T-helper 17 cell (primary cell): ENCODE measurements at regions not wholly inside any gene's neighbourhood (a gene's known extent, or its start where the extent isn't known, plus 50 kb on each side); places are given as distances from the start of the nearest gene placed in this dataset.
"Not testable (repeated sequence)": the region's sequence is repeated elsewhere in the genome, so short reads cannot be mapped to it uniquely, and the experiment has no call there.

ENCODE experiments used
- ATAC-seq: fragments of 150-1000 bp; cut with Tn5 transposase; 2 replicates; pipeline ENCODE4 v1.10.0; 2021; ENCODE audit warnings: mild to moderate bottlenecking, moderate library complexity
- DNase-seq, 3 donors: peaks; one replicate each; pipeline versions ENCODE4 v3.0.0 to v3.0.0-alpha.2; 2020 to 2021
- H3K9me3 ChIP-seq: one replicate; pipeline ENCODE4 v1.7.0; 2013; ENCODE audit warnings: low read length, mild to moderate bottlenecking; ENCODE audit not compliant: control insufficient read depth, poor library complexity, severe bottlenecking
- H3K27ac Mint-ChIP-seq: one replicate; pipeline ENCODE4 v1.8.0; 2022; ENCODE audit warnings: mild to moderate bottlenecking, moderate library complexity, mixed read lengths
- H3K27me3 Mint-ChIP-seq: one replicate; pipeline ENCODE4 v1.8.0; 2022; ENCODE audit warnings: mixed read lengths
- H3K36me3 Mint-ChIP-seq: one replicate; pipeline ENCODE4 v1.8.0; 2022; ENCODE audit warnings: low read depth, mixed read lengths
- H3K4me1 Mint-ChIP-seq: one replicate; pipeline ENCODE4 v1.8.0; 2022; ENCODE audit warnings: mild to moderate bottlenecking, mixed read lengths
- H3K4me3 Mint-ChIP-seq: one replicate; pipeline ENCODE4 v1.8.0; 2022; ENCODE audit warnings: mild to moderate bottlenecking, moderate library complexity, mixed read lengths

DNA sequence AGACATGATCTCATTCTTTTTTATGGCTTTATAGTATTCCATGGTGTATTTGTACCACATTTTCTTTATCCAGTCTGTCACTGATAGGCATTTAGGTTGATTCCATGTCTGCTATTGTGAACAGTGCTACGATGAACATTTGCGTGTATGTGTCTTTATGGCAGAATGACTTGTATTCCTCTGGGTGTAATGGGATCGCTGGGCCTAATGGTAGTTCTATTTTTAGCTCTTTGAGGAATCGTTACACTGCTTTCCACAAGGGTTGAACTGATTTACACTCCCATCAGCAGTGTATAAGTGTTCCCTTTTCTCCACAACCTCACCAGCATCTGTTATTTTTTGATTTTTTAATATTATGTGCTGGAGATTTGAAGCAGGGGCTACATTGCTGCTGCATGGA, 102.8 kb upstream of the PMEPA1 start:
- H3K36me3 Mint-ChIP-seq, H3K4me1 Mint-ChIP-seq, H3K9me3 ChIP-seq, H3K27ac Mint-ChIP-seq, ATAC-seq, DNase-seq, H3K4me3 Mint-ChIP-seq: not testable (repeated sequence)
- peaks cover 15% of the 10 kb centered on the region for H3K27me3 Mint-ChIP-seq

DNA sequence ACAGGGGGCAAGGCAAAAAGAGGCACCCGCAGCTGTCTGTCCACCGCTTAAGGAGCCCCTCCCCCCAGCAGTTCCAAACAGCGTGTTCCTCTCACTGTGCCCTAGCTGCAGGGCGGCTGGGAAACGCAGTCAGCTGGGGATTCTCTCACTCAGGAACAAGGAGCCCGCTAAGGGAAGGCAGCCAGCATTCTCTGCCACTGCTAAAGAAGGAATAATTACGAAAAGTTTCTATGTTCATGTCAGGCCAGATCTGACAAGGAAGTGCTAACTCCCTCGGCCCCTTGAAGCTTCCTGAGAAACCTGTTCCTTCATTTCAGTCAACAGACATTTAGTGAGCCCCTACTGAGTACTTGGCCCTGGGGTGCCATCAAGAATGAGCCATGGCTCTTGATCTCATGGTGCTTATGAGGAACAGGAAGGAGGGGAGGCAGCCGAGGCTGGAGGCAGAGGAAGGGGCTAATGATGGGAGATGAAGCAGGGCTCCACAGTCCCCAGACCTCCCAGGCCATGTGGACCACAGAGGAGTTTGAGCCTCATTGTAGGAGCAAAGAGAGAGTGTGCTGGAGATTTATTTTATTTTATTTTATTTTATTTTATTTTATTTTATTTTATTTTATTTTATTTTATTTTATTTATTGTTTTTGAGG, 101.7 kb upstream of the PMEPA1 start:
- peaks cover 24% of the 10 kb centered on the region for H3K27me3 Mint-ChIP-seq
- ATAC-seq (no peak), DNase-seq (no peak)
- H3K27ac Mint-ChIP-seq = no peak overlapping the region
- H3K4me3 Mint-ChIP-seq = no peak overlapping the region
- H3K9me3 ChIP-seq = no peaks in the 10 kb centered on the region
- H3K36me3 Mint-ChIP-seq = no peaks in the 10 kb centered on the region
- H3K4me1 Mint-ChIP-seq = peaks cover 1% of the 10 kb centered on the region

- H3K9me3 ChIP-seq = no peaks in the 10 kb centered on the region
- H3K27me3 Mint-ChIP-seq = peaks cover 26% of the 10 kb centered on the region
- H3K36me3 Mint-ChIP-seq = no peaks in the 10 kb centered on the region
- ATAC-seq = no peak
- no peak overlapping the region for H3K4me3 Mint-ChIP-seq
- no peak overlapping the region for H3K27ac Mint-ChIP-seq
- DNase-seq = no peak
- H3K4me1 Mint-ChIP-seq = peaks cover 2% of the 10 kb centered on the region
Observed at GRCh38 chr20:57810511-57811373, 100.9 kb upstream of the PMEPA1 start.

- peaks cover 2% of the 10 kb centered on the region for H3K4me1 Mint-ChIP-seq
- H3K9me3 ChIP-seq = no peaks in the 10 kb centered on the region
- H3K27ac Mint-ChIP-seq = no peak overlapping the region
- DNase-seq = no peak
- no peaks in the 10 kb centered on the region for H3K36me3 Mint-ChIP-seq
- no peak overlapping the region for H3K4me3 Mint-ChIP-seq
- peaks cover 35% of the 10 kb centered on the region for H3K27me3 Mint-ChIP-seq
- no peak for ATAC-seq
Observed at GRCh38 chr20:57809661-57810172, 99.9 kb upstream of the PMEPA1 start.

- peaks cover 2% of the 10 kb centered on the region for H3K4me1 Mint-ChIP-seq
- ATAC-seq = no peak
- H3K4me3 Mint-ChIP-seq = no peak overlapping the region
- no peak for DNase-seq
- no peak overlapping the region for H3K27ac Mint-ChIP-seq
- peaks cover 39% of the 10 kb centered on the region for H3K27me3 Mint-ChIP-seq
- no peaks in the 10 kb centered on the region for H3K9me3 ChIP-seq
- no peaks in the 10 kb centered on the region for H3K36me3 Mint-ChIP-seq
Observed at GRCh38 chr20:57809149-57809548, 99.3 kb upstream of the PMEPA1 start.

- no peak overlapping the region for H3K4me3 Mint-ChIP-seq
Observed at GRCh38 chr20:57808264-57809070, 98.7 kb upstream of the PMEPA1 start.

DNA sequence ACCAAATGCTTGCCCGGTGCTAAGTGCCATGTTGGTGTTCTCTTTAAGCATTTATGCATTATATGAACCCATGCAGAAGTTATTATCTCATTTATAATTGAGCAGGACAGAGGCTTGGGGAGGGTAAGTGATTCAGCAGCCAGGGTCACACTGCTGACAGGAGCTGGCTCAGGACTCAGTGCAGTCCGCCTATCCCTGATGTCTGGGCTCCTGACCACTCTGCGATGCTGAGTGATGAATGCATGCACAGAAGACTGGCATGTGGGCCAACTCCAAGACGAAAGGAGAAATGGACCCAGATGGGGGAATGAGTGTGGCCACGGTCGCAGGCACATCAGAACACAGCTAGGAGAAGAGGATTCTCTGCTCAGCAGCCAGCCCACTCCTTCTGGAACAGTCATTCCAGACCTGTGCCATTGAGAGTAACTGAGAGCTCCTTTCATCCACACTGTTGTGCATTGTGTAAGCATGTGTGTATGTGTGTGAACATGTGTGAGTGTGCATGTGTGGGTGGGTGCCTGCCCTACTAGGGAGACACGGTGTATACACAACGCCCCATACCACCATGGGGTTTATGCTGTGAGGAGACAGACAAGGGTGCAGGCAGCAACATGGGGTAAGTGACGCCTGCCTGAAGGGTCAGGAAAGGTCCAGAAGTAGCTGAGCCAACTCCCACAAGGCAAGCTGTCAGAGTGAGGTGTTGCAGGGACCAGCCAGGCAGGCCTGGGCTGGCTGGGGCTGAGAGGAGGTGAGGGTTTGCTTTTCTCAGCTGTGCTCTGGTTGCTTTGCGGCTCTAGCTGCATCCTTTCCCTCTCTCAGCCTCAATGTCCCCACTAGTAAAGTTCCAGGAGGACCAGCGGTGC, 97.8 kb upstream of the PMEPA1 start:
- H3K9me3 ChIP-seq = no peaks in the 10 kb centered on the region
- H3K27ac Mint-ChIP-seq = no peak overlapping the region
- no peak overlapping the region for H3K4me3 Mint-ChIP-seq
- DNase-seq (no peak), ATAC-seq (no peak)
- peaks cover 2% of the 10 kb centered on the region for H3K4me1 Mint-ChIP-seq
- peaks cover 39% of the 10 kb centered on the region for H3K27me3 Mint-ChIP-seq
- H3K36me3 Mint-ChIP-seq = no peaks in the 10 kb centered on the region

More at GRCh38 chr20:57808264-57809070, 98.7 kb upstream of the PMEPA1 start:
- DNase-seq = no peak
- no peaks in the 10 kb centered on the region for H3K9me3 ChIP-seq
- no peak overlapping the region for H3K27ac Mint-ChIP-seq
- H3K27me3 Mint-ChIP-seq = peaks cover 46% of the 10 kb centered on the region
- peaks cover 2% of the 10 kb centered on the region for H3K4me1 Mint-ChIP-seq
- H3K36me3 Mint-ChIP-seq = no peaks in the 10 kb centered on the region
- ATAC-seq = no peak

DNA sequence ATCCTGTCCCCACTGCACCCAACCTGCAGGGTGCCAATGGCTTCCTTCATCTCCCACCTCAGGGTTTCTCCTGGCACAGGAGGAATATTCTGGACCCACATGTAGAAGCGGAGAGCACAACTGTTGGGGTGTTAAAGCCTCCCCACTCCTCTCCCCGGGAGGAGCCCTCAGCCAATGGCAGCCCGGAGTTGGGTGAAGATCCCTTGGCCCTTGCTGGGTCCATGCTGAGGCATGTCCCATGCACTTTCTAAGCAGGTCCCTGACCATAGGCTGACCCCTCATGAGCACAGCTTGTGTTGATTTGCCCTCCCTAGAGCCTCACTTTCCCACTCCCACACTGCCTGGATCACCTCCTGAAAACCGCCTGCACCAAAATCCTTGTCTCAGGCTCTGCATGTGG, 97.2 kb upstream of the PMEPA1 start:
- H3K9me3 ChIP-seq = no peaks in the 10 kb centered on the region
- peaks cover 2% of the 10 kb centered on the region for H3K4me1 Mint-ChIP-seq
- ATAC-seq = no peak
- H3K4me3 Mint-ChIP-seq = no peak overlapping the region
- H3K36me3 Mint-ChIP-seq = no peaks in the 10 kb centered on the region
- H3K27me3 Mint-ChIP-seq = peaks cover 42% of the 10 kb centered on the region
- DNase-seq = no peak
- no peak overlapping the region for H3K27ac Mint-ChIP-seq

DNA sequence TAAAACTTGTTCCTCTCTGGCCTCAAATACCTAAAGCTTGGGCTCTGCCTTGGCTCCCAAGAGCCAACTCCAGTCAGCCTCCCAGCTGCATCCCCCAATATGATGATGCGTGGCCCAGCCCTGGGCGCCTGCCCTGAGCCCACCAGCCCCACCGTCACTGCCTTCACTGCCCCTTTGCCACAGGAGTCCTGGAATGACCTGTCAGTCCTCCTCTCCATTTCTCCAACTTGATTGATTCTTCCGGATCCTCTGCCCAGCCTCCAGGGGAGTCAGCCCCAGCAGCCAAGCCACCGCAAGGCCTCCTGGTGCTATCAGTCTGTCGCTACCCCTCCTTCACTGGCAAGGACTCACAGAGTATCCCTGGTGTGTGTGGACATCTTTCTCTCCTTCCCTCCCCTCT, 96.7 kb upstream of the PMEPA1 start:
- no peak for DNase-seq
- Mint-ChIP-seq H3K27ac (no peak overlapping the region), H3K4me1 (peaks cover 2% of the 10 kb centered on the region), H3K27me3 (peaks cover 42% of the 10 kb centered on the region), H3K4me3 (no peak overlapping the region), H3K36me3 (no peaks in the 10 kb centered on the region)
- no peaks in the 10 kb centered on the region for H3K9me3 ChIP-seq
- ATAC-seq = no peak

DNA sequence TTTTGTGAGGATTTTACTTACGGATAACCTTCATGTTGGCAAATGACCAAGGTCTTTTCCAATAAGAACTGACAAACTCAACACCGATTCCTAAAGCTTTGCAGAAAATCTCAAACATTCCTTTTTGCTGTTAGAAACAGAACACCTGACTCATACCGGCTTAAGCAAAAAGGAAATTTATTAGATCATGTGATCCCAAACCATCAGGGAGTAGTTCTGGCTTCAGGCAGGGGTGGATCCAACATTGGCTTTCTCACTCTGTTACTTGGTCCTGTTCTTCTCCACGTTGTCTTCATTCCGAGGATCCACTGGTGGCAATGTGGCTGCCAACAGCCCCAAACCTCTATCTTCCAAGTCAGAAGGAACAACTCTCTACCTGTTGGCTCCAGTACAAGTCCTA, 95.9 kb upstream of the PMEPA1 start:
- Mint-ChIP-seq H3K27me3 (peaks cover 47% of the 10 kb centered on the region), H3K4me1 (peaks cover 2% of the 10 kb centered on the region)
- DNase-seq = no peak

GRCh38 chr20:57804470-57805250, 94.8 kb upstream of the PMEPA1 start:
- H3K4me1 Mint-ChIP-seq = peaks cover 2% of the 10 kb centered on the region
- ATAC-seq (no peak), DNase-seq (no peak)
- H3K27me3 Mint-ChIP-seq = peaks cover 52% of the 10 kb centered on the region
- H3K9me3 ChIP-seq = no peaks in the 10 kb centered on the region
- no peak overlapping the region for H3K27ac Mint-ChIP-seq
- H3K4me3 Mint-ChIP-seq = no peak overlapping the region
- H3K36me3 Mint-ChIP-seq = no peaks in the 10 kb centered on the region

More for the DNA sequence above, 95.9 kb upstream of the PMEPA1 start:
- Mint-ChIP-seq H3K27ac (no peak overlapping the region), H3K36me3 (no peaks in the 10 kb centered on the region), H3K4me3 (no peak overlapping the region)
- no peak for ATAC-seq
- no peaks in the 10 kb centered on the region for H3K9me3 ChIP-seq

DNA sequence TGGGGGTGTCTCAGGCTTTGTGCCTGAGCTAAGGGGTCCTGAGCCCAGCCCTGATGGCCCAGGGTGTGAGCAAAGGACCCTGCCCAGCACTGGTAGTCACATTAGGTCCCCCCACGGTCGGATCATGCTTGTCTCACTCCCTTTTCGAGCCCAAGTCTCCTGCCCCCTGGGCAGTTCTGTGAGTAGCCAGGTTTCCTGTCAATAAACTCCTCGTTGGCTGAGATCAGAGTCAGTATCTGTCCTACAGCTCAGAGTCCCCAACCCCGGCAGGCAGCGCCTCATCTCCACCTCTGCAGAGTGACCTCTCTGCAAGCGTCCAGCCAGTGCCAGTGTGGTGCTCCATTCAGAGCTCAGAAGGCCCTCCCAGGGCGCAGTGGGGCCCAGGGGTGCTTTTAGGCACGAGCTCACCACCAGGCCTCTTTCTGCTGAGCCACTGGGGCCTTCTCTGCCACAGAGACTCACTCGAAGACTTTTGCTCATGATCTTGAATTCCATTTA, 93.7 kb upstream of the PMEPA1 start:
- peaks cover 59% of the 10 kb centered on the region for H3K27me3 Mint-ChIP-seq
- peaks cover 2% of the 10 kb centered on the region for H3K4me1 Mint-ChIP-seq
- H3K27ac Mint-ChIP-seq = no peak overlapping the region
- DNase-seq (no peak), ATAC-seq (no peak)
- H3K9me3 ChIP-seq = no peaks in the 10 kb centered on the region
- no peak overlapping the region for H3K4me3 Mint-ChIP-seq
- H3K36me3 Mint-ChIP-seq = no peaks in the 10 kb centered on the region
